ENCODE measurements at regions not wholly inside any gene's neighbourhood (a gene's known extent, or its start where the extent isn't known, plus 50 kb on each side); places are given as distances from the start of the nearest gene placed in this dataset.

- ATAC-seq (no peak), DNase-seq (no peak)
- intact Hi-C loops (cut with DNase I), result no loop called here
These were observed 687.7 kb upstream of the POU3F2 start for GRCh38 chr6:98146656-98147055.

GRCh38 chr6:98156580-98156979 lies 677.8 kb upstream of the POU3F2 start:
- no peak for DNase-seq
- intact Hi-C loops (cut with DNase I), result no loop called here

DNA sequence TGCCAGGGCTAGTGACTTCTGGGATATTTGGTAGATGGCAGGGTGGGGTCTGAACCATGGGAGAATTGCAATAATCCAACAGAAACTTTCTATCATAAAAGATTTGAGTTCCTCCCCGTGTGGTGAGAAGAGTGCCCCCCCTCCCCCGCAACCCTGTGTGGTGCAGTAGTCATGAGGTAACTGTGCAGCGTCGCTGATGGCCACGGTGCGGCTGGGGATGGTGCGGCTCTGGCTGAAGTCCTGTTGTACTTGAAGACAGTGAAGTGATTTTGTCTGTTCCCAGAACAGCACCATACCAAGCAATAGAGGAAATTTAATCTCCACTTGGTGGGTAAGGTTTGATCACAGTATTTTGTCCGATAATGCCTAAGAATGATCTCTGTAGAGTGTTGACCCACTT lies 654.8 kb upstream of the POU3F2 start:
- intact Hi-C loops (cut with DNase I), result no loop called here
- no peak for DNase-seq
- no peak for ATAC-seq

More at GRCh38 chr6:98156580-98156979, 677.8 kb upstream of the POU3F2 start:
- no peak for ATAC-seq

DNA sequence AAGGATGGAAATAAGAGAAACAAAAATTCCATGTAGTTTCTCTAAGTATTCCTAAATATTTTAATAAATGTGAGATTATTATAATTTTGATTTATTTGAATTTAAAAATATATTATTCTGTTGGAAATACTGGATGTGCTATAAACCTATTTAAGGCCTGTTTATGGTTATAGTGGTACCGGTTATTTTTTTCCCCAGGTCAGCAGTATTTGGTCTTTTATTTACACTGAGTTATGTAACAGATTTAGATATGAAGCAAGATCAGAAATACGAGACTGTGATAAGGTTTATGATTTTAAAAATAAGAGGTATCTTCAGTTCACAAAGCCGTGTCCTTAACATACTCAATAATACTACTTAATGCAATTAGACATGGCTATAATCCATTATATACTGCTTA lies 634.3 kb upstream of the POU3F2 start:
- intact Hi-C loops (cut with DNase I), result no loop called here
- DNase-seq, result no peak
- no peak for ATAC-seq

DNA sequence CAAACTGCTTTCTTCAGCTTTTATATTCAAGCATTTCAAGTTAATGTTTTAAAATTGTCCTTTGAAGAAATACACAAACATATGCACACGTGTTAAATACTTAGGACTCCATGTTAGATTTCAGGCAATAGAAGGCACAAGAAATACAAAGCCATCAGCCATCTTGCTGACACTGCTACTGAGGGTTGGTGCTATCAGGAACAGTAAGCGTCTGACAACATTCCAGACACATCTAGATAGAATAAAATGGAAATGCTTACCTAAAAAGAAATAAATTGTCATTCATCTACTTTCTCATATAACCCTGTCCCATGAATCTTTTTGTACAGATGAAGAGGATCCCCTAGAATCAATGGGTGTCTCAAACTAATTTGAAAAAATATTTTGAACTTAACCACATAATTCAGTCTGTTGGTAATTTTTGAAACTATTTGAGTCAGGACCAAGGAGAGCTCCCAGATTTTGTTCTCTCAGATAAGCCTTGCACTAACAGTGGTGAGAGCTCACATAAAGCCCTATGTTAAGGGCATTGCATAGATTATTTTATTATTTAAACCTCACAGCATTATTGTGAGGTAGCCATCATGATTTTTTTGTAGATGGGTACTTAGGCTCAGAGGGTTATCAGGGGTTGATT lies 631.1 kb upstream of the POU3F2 start:
- DNase-seq (no peak), ATAC-seq (no peak)
- intact Hi-C loops (cut with DNase I), result no loop called here

- intact Hi-C loops (cut with DNase I), result no loop called here
- DNase-seq (no peak), ATAC-seq (no peak)
These were observed 621.9 kb upstream of the POU3F2 start for GRCh38 chr6:98212468-98212867.

DNA sequence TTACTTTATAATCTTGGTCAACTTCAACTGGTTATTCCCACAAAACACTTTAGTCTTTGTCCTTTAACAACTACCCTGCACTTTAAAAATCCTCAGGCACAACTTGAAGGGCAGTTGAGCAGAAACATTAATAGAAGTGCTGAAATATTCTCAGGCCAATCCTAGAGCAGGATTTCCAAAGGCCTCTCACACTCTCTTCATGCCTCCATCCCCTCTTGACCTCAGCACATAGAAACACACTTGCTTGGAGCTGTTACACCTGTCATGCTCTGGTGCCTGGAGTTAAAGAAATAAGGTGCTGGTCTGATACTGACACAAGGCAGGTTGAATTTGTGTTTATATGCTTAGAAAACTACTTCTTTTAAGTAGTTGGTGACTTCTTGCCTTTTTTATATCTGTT lies 618.8 kb upstream of the POU3F2 start:
- DNase-seq, result no peak
- intact Hi-C loops (cut with DNase I), result no loop called here
- no peak for ATAC-seq

- ATAC-seq (no peak), DNase-seq (no peak)
- intact Hi-C loops (cut with DNase I), result no loop called here
These were observed 604.1 kb upstream of the POU3F2 start for GRCh38 chr6:98230250-98230649.

GRCh38 chr6:98239057-98239456 lies 595.3 kb upstream of the POU3F2 start:
- no peak for ATAC-seq
- DNase-seq, result no peak

GRCh38 chr6:98241630-98242029 lies 592.7 kb upstream of the POU3F2 start:
- DNase-seq, result no peak
- no peak for ATAC-seq
- intact Hi-C loops (cut with DNase I), result no loop called here

More at GRCh38 chr6:98239057-98239456, 595.3 kb upstream of the POU3F2 start:
- intact Hi-C loops (cut with DNase I), result no loop called here

DNA sequence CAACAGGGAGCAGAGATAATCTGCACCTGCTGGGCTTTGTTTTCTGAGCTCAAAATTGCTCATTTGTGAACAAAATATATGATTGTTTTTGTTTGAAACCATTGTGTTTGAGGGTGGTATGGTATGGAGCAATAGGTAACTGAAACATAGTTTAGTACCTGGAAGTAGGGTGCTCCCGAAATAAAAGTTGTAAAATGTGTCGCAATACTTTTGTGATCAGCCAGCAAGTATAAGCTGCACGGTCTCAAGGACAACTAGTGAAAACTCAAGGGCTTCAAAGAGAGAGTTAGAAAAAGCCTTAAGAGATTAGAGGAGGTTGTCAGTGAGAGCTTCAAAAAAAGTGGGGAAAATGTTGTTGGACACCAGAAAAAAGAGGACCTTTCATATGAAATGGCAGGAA lies 579.8 kb upstream of the POU3F2 start:
- DNase-seq (no peak), ATAC-seq (no peak)
- intact Hi-C loops (cut with DNase I), result no loop called here

DNA sequence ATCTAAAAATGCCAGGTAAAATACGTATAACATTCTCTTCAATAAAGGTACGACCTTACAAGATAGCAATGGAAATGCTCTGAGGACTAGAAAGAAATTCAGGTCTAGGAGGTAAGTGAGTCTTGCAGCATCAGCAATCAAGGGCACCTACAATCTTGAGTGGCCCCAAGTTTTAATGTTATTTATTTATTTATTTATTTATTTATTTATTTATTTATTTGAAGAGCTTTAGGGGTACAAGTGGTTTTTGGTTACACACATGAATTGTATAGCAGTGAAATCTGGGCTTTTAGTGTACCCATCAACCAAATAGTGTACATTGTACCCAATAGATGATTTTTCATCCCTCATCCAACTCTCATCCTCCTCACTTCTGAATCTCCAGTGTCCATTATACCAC lies 574.0 kb upstream of the POU3F2 start:
- DNase-seq (no peak), ATAC-seq (no peak)
- intact Hi-C loops (cut with DNase I), result no loop called here

- DNase-seq (no peak), ATAC-seq (no peak)
- intact Hi-C loops (cut with DNase I), result no loop called here
These were observed 562.3 kb upstream of the POU3F2 start for GRCh38 chr6:98272060-98272459.

DNA sequence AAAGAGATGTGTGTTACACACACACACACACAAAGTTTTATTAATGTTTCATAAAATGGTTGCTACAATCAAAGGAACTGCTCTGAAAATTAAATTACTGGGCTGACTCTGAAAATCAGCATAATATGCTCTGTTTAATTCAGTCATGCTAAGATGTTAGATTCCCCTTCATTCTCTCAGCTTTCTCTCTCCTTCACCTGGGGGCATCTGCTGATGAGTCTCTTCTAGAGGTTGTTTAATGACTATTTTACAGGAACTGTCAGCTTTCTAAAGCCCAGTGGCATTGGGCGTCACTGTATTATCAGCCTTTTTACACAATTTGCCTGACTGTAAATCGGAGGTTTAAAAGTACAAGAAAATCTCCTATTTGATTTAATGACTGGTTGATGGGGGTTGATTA lies 559.7 kb upstream of the POU3F2 start:
- no peak for ATAC-seq
- intact Hi-C loops (cut with DNase I), result no loop called here
- DNase-seq, result no peak

DNA sequence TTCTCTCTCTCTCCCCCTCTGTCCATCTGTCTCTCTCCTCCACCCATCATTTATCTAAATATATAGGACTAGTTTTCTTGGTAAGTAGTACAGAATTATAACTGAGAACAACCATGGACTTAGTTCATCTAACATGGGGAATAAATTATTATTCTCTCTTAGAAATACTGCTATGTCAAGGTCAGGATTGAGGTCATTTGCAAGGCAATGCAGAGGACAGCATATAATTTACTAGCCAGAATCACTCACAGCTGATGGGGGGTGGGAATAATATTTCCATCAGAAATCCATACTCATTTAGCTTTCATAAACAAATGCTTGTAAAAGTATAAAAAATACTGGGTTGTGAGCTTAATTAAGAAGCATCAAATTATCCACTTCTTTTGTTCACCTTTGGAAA lies 553.9 kb upstream of the POU3F2 start:
- intact Hi-C loops (cut with DNase I), result no loop called here
- ATAC-seq, result no peak

DNA sequence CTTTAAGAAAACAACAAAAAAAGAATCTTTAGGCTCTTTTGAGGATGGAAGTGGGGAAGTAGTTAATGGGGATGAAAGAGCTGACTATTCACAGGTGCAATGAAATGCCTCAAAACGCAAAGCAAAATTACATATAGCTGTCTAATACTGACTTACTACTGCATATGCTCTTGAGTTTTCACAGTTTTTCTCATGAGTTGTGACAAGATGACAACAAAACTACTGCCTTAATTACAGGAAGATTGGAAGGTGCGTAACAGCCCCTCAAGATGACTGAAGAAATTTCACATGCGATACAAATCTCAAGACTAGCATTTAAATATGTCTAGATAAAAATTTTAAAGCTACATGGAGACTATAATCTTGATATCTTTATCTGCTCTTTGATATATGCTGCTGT lies 547.8 kb upstream of the POU3F2 start:
- DNase-seq (no peak), ATAC-seq (no peak)
- intact Hi-C loops (cut with DNase I), result no loop called here

More for the DNA sequence above, 553.9 kb upstream of the POU3F2 start:
- DNase-seq, result no peak

DNA sequence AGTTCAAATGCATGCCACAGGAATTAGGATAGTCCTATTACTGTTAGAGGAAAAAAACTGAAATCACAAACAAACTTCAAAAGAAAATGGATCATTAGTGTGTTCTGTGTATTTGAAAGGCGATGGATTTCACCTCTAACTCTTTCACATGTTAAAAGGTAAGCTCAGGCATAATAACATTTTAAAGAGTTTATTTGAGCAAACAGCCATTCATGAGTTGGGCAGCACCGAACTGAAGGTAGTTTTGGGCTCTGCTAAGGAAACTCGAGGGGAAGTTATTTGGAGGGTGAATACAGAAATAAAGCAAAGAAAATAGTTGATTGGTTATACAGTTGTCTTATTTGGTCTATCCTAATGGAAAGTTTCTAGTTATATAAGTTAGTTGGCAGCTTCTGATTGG lies 546.5 kb upstream of the POU3F2 start:
- DNase-seq (no peak), ATAC-seq (no peak)
- intact Hi-C loops (cut with DNase I), result no loop called here

GRCh38 chr6:98292810-98293209 lies 541.6 kb upstream of the POU3F2 start:
- intact Hi-C loops (cut with DNase I), result no loop called here
- DNase-seq (no peak), ATAC-seq (no peak)

DNA sequence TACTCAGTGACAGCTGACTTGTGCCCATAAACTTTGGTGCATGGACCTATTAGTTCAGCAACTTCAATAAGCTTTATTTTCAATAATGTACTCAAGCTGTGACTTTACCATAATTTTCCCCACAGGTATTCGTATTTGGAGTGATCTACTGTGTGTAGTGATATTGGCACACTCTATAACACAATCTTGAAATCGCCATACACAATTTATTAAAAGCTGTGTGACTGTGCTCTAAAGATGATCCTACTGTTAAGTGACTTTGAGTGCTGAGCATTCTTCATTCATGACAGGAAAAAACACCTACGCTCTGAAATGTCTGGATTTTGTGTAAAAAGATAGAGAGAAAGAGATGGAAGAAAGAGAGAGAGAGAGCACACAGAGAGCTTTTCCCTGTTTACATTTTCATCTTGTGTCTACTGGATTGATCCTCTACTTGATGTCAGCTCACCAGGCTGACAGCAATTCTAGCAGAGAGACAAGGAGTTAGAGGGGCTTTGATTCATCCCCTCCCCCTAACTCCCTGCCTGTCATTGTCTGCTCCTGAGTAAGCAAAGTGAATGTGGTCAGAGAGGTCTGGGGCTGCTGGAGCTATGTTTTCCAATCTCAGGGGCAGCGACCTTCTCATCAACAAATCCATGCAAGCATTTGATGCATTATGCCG lies 538.7 kb upstream of the POU3F2 start:
- ATAC-seq (no peak), DNase-seq (no peak)
- intact Hi-C loops (cut with DNase I), result no loop called here

- ATAC-seq, result no peak
- no peak for DNase-seq
- intact Hi-C loops (cut with DNase I), result no loop called here
These were observed 525.8 kb upstream of the POU3F2 start for GRCh38 chr6:98308564-98308963.

GRCh38 chr6:98310443-98310842 lies 523.9 kb upstream of the POU3F2 start:
- no peak for DNase-seq
- ATAC-seq, result no peak
- intact Hi-C loops (cut with DNase I), result no loop called here

Data from left cardiac atrium (tissue), 4 donors.